ENCODE measurements at regions not wholly inside any gene's neighbourhood (a gene's known extent, or its start where the extent isn't known, plus 50 kb on each side); places are given as distances from the start of the nearest gene placed in this dataset.

DNA sequence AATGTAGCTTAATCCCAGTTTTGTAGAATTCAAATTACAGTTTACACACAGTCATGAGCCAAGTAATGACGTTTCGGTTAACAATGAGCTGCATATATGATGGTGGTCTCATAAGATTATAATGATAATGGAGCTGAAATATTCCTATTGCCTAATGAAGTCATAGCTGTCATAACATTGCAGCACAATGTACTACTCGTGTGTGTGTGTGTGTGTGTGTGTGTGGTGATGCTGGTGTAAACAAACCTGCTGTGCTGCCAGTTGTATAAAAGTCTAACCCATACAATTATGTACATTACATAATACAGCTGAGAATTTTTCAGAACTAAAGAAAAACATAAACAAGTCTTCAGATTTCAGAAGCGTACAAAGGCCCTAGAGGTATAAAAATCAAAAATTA, 66.7 kb upstream of the ARID1B start:
- Histone ChIP-seq H3K27me3 (ENCODE audit: insufficient read depth, low read depth, low read length) (no peaks in the 10 kb centered on the region), H3K79me2 (replicated peaks; ENCODE audit: insufficient read depth, low read length) (no peaks in the 10 kb centered on the region), H3K4me2 (ENCODE audit: low read length) (no peak overlapping the region), H3K9me2 (ENCODE audit: insufficient read depth, low read length) (no peaks in the 10 kb centered on the region), H4K20me1 (ENCODE audit: insufficient read depth) (no peaks in the 10 kb centered on the region), H3K4me3 (ENCODE audit: low read length) (no peak overlapping the region), H3K27ac (ENCODE audit: low read length) (no peak overlapping the region), H3K9me3 (ENCODE audit: low read length) (no peaks in the 10 kb centered on the region), H3F3A (ENCODE audit: insufficient read depth, low read length, poor library complexity, severe bottlenecking) (no peaks in the 10 kb centered on the region), H2AFZ (ENCODE audit: low read depth, low read length) (no peak overlapping the region), H3K36me3 (ENCODE audit: insufficient read depth, low read length) (no peaks in the 10 kb centered on the region), H3K9ac (ENCODE audit: low read length) (no peak overlapping the region)
- TF ChIP-seq EP300 (conservative IDR thresholded peaks at IDR 0.05; ENCODE audit: poor library complexity, severe bottlenecking) = no peak

DNA sequence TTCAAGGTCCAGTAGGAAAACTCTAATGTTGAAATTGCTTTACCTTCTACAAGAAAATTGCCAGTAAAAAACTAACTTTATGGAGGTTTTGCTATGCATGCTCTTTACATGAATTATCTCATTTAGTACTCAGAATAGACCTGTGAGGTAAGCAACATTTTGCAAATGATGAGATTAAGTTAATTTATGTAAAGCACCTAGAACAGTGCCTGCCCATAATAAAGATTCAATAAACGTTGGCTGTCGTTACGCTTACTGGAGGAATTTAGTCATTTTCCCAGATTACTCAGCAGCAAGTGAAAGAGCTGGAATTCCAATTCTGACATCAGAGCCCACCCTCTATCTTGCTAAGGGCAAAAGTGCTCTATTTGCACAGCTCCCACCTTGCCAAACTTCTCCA, 69.4 kb upstream of the ARID1B start:
- Histone ChIP-seq H3K27me3 (ENCODE audit: insufficient read depth, low read depth, low read length) (no peaks in the 10 kb centered on the region), H3K36me3 (ENCODE audit: insufficient read depth, low read length) (no peaks in the 10 kb centered on the region), H3K4me2 (ENCODE audit: low read length) (no peak overlapping the region), H3K9ac (ENCODE audit: low read length) (no peak overlapping the region), H4K20me1 (ENCODE audit: insufficient read depth) (no peaks in the 10 kb centered on the region), H3F3A (ENCODE audit: insufficient read depth, low read length, poor library complexity, severe bottlenecking) (no peaks in the 10 kb centered on the region), H2AFZ (ENCODE audit: low read depth, low read length) (no peak overlapping the region), H3K27ac (ENCODE audit: low read length) (no peak overlapping the region), H3K79me2 (replicated peaks; ENCODE audit: insufficient read depth, low read length) (no peaks in the 10 kb centered on the region), H3K4me3 (ENCODE audit: low read length) (no peak overlapping the region), H3K9me3 (ENCODE audit: low read length) (no peaks in the 10 kb centered on the region), H3K9me2 (ENCODE audit: insufficient read depth, low read length) (no peaks in the 10 kb centered on the region)
- TF ChIP-seq, protein P1, sequence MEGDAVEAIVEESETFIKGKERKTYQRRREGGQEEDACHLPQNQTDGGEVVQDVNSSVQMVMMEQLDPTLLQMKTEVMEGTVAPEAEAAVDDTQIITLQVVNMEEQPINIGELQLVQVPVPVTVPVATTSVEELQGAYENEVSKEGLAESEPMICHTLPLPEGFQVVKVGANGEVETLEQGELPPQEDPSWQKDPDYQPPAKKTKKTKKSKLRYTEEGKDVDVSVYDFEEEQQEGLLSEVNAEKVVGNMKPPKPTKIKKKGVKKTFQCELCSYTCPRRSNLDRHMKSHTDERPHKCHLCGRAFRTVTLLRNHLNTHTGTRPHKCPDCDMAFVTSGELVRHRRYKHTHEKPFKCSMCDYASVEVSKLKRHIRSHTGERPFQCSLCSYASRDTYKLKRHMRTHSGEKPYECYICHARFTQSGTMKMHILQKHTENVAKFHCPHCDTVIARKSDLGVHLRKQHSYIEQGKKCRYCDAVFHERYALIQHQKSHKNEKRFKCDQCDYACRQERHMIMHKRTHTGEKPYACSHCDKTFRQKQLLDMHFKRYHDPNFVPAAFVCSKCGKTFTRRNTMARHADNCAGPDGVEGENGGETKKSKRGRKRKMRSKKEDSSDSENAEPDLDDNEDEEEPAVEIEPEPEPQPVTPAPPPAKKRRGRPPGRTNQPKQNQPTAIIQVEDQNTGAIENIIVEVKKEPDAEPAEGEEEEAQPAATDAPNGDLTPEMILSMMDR (IDR thresholded peaks at IDR 0.05; ENCODE audit: poor library complexity, severe bottlenecking) = no peak

DNA sequence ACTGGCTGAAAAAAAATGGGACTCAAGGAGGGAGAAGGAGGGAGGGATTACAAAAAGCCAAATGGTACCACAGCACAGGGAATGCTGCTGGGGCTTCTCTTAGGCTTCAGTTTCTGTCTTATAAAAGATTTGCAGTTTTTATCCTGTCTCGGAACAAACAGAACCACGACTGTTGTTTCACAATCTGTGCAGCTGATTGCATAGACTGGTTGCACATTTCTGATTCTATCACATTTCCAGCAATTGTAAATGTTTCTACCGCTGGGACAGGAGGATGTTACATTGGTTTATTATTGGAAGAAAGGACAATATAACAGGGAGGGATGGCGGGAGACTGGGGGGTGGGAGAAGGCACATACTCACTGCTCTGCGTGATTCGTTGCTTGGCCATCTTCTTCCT, 73.5 kb upstream of the ARID1B start:
- Histone ChIP-seq H3K27me3 (ENCODE audit: insufficient read depth, low read depth, low read length) (no peaks in the 10 kb centered on the region), H3K4me3 (ENCODE audit: low read length) (no peak overlapping the region), H3K79me2 (replicated peaks; ENCODE audit: insufficient read depth, low read length) (no peaks in the 10 kb centered on the region), H3K9me3 (ENCODE audit: low read length) (no peaks in the 10 kb centered on the region), H3K27ac (ENCODE audit: low read length) (no peak overlapping the region), H3K9me2 (ENCODE audit: insufficient read depth, low read length) (no peaks in the 10 kb centered on the region), H3K9ac (ENCODE audit: low read length) (no peak overlapping the region), H3K36me3 (ENCODE audit: insufficient read depth, low read length) (no peaks in the 10 kb centered on the region), H3K4me2 (ENCODE audit: low read length) (no peak overlapping the region), H4K20me1 (ENCODE audit: insufficient read depth) (no peaks in the 10 kb centered on the region), H2AFZ (ENCODE audit: low read depth, low read length) (no peak overlapping the region), H3F3A (ENCODE audit: insufficient read depth, low read length, poor library complexity, severe bottlenecking) (no peaks in the 10 kb centered on the region)
- TF ChIP-seq POLR2AphosphoS5 (IDR thresholded peaks at IDR 0.05) = no peak
- TF ChIP-seq, protein P1 (IDR thresholded peaks at IDR 0.05; ENCODE audit: poor library complexity, severe bottlenecking) = no peak
- TF ChIP-seq REST (IDR thresholded peaks at IDR 0.05; ENCODE audit: borderline replicate concordance) = no peak
- TF ChIP-seq SMC3 (conservative IDR thresholded peaks at IDR 0.05; ENCODE audit: poor library complexity) = no peak
- no peak for TF ChIP-seq TAF1 (IDR thresholded peaks at IDR 0.05; ENCODE audit: low read depth)
- no peak for TF ChIP-seq MXI1 (conservative IDR thresholded peaks at IDR 0.05; ENCODE audit: poor library complexity, severe bottlenecking)
- TF ChIP-seq EZH2 (IDR thresholded peaks at IDR 0.05; ENCODE audit: borderline replicate concordance, insufficient read depth, low read length, poor library complexity, severe bottlenecking) = no peak
- no peak for TF ChIP-seq EP300 (conservative IDR thresholded peaks at IDR 0.05; ENCODE audit: poor library complexity, severe bottlenecking)
- no peak for TF ChIP-seq RAD21 (conservative IDR thresholded peaks at IDR 0.05)

Measured in neural cell (in vitro differentiated cells).